ENCODE measurements at regions not wholly inside any gene's neighbourhood (a gene's known extent, or its start where the extent isn't known, plus 50 kb on each side); places are given as distances from the start of the nearest gene placed in this dataset.

GRCh38 chr2:5319493-5319892 is 372.7 kb upstream of the SOX11 start:
- TF ChIP-seq ZNF596 (tag by site-specific recombination; IDR thresholded peaks at IDR 0.05) (no peak), SP2 (tag by site-specific recombination; IDR thresholded peaks at IDR 0.05) (no peak), ZNF639 (tag by site-specific recombination; IDR thresholded peaks at IDR 0.05) (no peak)
